ENCODE measurements at regions not wholly inside any gene's neighbourhood (a gene's known extent, or its start where the extent isn't known, plus 50 kb on each side); places are given as distances from the start of the nearest gene placed in this dataset.

GRCh38 chr18:41396211-41396610 lies 558.8 kb upstream of the PIK3C3 start:
- no peak overlapping the region for H3K27ac ChIP-seq
- no peaks in the 10 kb centered on the region for H3K4me1 ChIP-seq (ENCODE audit: low read depth, poor library complexity, severe bottlenecking)
- H3K4me3 ChIP-seq (IDR thresholded peaks at IDR 0.05; ENCODE audit: insufficient read depth, low read depth, low read length): no peak overlapping the region
- no peaks in the 10 kb centered on the region for H3K79me2 ChIP-seq (ENCODE audit: insufficient read depth, low read depth)
- H3K9ac ChIP-seq: no peak overlapping the region
- no peak for TF ChIP-seq CTCF (conservative IDR thresholded peaks at IDR 0.05; ENCODE audit: low read depth, low read length)
- no peaks in the 10 kb centered on the region for H4K20me1 ChIP-seq (ENCODE audit: insufficient read depth)
- H3K36me3 ChIP-seq (ENCODE audit: insufficient read depth): no peaks in the 10 kb centered on the region
- no peaks in the 10 kb centered on the region for H3K27me3 ChIP-seq (ENCODE audit: insufficient read depth, low read depth)
- H2AFZ ChIP-seq (ENCODE audit: low read depth): no peak overlapping the region
- H3K4me2 ChIP-seq: no peak overlapping the region

- peak; percentile 22; the same call in 1 of the 2 replicates for TF ChIP-seq CTCF (conservative IDR thresholded peaks at IDR 0.05; ENCODE audit: low read depth, low read length)
- H4K20me1 ChIP-seq (ENCODE audit: insufficient read depth): no peaks in the 10 kb centered on the region
- H3K4me1 ChIP-seq (ENCODE audit: low read depth, poor library complexity, severe bottlenecking): no peaks in the 10 kb centered on the region
- no peaks in the 10 kb centered on the region for H3K79me2 ChIP-seq (ENCODE audit: insufficient read depth, low read depth)
- H3K9ac ChIP-seq: no peak overlapping the region
- no peak overlapping the region for H3K4me2 ChIP-seq
- no peak overlapping the region for H3K4me3 ChIP-seq (IDR thresholded peaks at IDR 0.05; ENCODE audit: insufficient read depth, low read depth, low read length)
- H3K27ac ChIP-seq: no peak overlapping the region
- no peaks in the 10 kb centered on the region for H3K27me3 ChIP-seq (ENCODE audit: insufficient read depth, low read depth)
- H2AFZ ChIP-seq (ENCODE audit: low read depth): no peak overlapping the region
- no peaks in the 10 kb centered on the region for H3K36me3 ChIP-seq (ENCODE audit: insufficient read depth)
Measured at GRCh38 chr18:41395695-41396094, 559.3 kb upstream of the PIK3C3 start.

GRCh38 chr18:41391616-41392595 lies 563.1 kb upstream of the PIK3C3 start:
- no peaks in the 10 kb centered on the region for H3K79me2 ChIP-seq (ENCODE audit: insufficient read depth, low read depth)
- H3K27me3 ChIP-seq (ENCODE audit: insufficient read depth, low read depth): no peaks in the 10 kb centered on the region
- H3K4me3 ChIP-seq (IDR thresholded peaks at IDR 0.05; ENCODE audit: insufficient read depth, low read depth, low read length): no peak overlapping the region
- H3K9ac ChIP-seq: no peak overlapping the region
- H2AFZ ChIP-seq (ENCODE audit: low read depth): no peak overlapping the region
- no peaks in the 10 kb centered on the region for H4K20me1 ChIP-seq (ENCODE audit: insufficient read depth)
- H3K4me2 ChIP-seq: no peak overlapping the region
- H3K36me3 ChIP-seq (ENCODE audit: insufficient read depth): no peaks in the 10 kb centered on the region
- no peaks in the 10 kb centered on the region for H3K4me1 ChIP-seq (ENCODE audit: low read depth, poor library complexity, severe bottlenecking)
- no peak overlapping the region for H3K27ac ChIP-seq
- TF ChIP-seq CTCF (conservative IDR thresholded peaks at IDR 0.05; ENCODE audit: low read depth, low read length): no peak; the same call in 1 of the 2 replicates

GRCh38 chr18:41390309-41390708 lies 564.7 kb upstream of the PIK3C3 start:
- no peak overlapping the region for H3K27ac ChIP-seq
- H4K20me1 ChIP-seq (ENCODE audit: insufficient read depth): no peaks in the 10 kb centered on the region
- no peaks in the 10 kb centered on the region for H3K36me3 ChIP-seq (ENCODE audit: insufficient read depth)

More at GRCh38 chr18:41390309-41390708, 564.7 kb upstream of the PIK3C3 start:
- H3K9ac ChIP-seq: no peak overlapping the region
- H3K4me3 ChIP-seq (IDR thresholded peaks at IDR 0.05; ENCODE audit: insufficient read depth, low read depth, low read length): no peak overlapping the region
- TF ChIP-seq CTCF (conservative IDR thresholded peaks at IDR 0.05; ENCODE audit: low read depth, low read length): no peak
- H2AFZ ChIP-seq (ENCODE audit: low read depth): no peak overlapping the region
- no peaks in the 10 kb centered on the region for H3K79me2 ChIP-seq (ENCODE audit: insufficient read depth, low read depth)
- no peak overlapping the region for H3K4me2 ChIP-seq
- H3K27me3 ChIP-seq (ENCODE audit: insufficient read depth, low read depth): no peaks in the 10 kb centered on the region
- H3K4me1 ChIP-seq (ENCODE audit: low read depth, poor library complexity, severe bottlenecking): no peaks in the 10 kb centered on the region
